RWPE1 (cell line): ENCODE measurements at regions not wholly inside any gene's neighbourhood (a gene's known extent, or its start where the extent isn't known, plus 50 kb on each side); places are given as distances from the start of the nearest gene placed in this dataset.

Experiments used
- CTCF ChIA-PET: fragments of 350-600 bp; sonication (Branson Sonifier 250); formaldehyde crosslinking; extraction: SDS; loops from one replicate; lab custom pipeline; 2021; lab: Yijun Ruan, JAX
- POLR2A ChIA-PET: fragments of 400-600 bp; formaldehyde crosslinking; extraction: SDS; loops from one replicate; lab custom pipeline; 2020; ENCODE audit warnings: antibody characterized with exemption; ENCODE audit not compliant: low non-redundant PET; lab: Yijun Ruan, JAX
- DNase-seq: peaks from one replicate; pipeline ENCODE4 v3.0.0; 2012; ENCODE audit warnings: low spot score
- H3K27ac ChIP-seq: fragments of 450-650 bp; 2 replicates; pipeline ENCODE4 v1.5.1; 2017
- TF ChIP-seq, protein P1 (sequence below): fragments of 450-650 bp; conservative IDR thresholded peaks from 2 replicates; pipeline ENCODE4 v1.5.1; 2017; ENCODE audit warnings: low read depth, mild to moderate bottlenecking

DNA sequence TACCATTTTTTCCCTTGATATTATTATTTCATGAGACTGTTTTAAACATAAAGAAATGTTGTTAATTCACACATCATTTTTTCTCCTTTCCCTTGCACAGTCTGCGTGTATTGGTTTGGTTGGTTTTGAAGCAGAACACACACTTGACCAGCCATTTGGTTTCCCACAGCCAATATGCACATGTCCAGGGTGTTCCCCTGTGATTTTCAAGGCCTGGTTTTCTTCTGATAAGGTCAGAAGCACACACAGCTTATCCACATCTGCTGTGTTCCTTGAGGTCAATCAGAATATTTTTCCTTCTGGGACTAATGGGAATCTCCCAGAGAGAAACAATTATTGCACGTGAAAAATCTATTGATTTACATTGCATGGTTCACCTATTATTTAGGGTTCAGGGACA lies 103.2 kb upstream of the EFEMP1 start:
- POLR2A ChIA-PET: no interaction called here
- no peak overlapping the region for H3K27ac ChIP-seq
- TF ChIP-seq, protein P1, sequence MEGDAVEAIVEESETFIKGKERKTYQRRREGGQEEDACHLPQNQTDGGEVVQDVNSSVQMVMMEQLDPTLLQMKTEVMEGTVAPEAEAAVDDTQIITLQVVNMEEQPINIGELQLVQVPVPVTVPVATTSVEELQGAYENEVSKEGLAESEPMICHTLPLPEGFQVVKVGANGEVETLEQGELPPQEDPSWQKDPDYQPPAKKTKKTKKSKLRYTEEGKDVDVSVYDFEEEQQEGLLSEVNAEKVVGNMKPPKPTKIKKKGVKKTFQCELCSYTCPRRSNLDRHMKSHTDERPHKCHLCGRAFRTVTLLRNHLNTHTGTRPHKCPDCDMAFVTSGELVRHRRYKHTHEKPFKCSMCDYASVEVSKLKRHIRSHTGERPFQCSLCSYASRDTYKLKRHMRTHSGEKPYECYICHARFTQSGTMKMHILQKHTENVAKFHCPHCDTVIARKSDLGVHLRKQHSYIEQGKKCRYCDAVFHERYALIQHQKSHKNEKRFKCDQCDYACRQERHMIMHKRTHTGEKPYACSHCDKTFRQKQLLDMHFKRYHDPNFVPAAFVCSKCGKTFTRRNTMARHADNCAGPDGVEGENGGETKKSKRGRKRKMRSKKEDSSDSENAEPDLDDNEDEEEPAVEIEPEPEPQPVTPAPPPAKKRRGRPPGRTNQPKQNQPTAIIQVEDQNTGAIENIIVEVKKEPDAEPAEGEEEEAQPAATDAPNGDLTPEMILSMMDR: no peak
- CTCF ChIA-PET: no interaction called here
- DNase-seq: no peak

DNA sequence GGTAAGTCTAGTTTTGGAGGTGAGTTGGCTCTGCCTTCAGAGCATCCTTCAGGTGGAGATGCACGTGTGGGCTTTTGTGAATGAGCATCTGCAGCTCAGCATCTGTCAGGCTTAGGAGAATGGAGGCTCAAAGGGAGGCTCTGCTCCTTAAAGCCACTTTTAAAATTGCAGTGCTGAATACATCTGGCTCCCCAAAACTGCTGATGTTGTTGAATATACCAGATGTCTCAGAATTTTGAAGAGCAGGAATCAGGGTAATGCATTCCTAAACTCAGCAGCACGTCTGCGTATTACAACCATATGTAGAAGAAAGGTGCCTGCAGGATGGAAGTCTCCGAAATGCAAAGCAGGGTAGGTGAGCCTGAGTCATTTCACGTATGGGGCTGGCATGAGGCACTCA lies 106.5 kb upstream of the EFEMP1 start:
- no peak overlapping the region for H3K27ac ChIP-seq
- POLR2A ChIA-PET: no interaction called here
- DNase-seq: no peak
- CTCF ChIA-PET: interaction anchor here (1.3 kb wide), 1 partner anchor 153 kb away, joined by 5 read pairs; the partner anchor contains the start of gene CCDC85A
- TF ChIP-seq, protein P1: no peak

DNA sequence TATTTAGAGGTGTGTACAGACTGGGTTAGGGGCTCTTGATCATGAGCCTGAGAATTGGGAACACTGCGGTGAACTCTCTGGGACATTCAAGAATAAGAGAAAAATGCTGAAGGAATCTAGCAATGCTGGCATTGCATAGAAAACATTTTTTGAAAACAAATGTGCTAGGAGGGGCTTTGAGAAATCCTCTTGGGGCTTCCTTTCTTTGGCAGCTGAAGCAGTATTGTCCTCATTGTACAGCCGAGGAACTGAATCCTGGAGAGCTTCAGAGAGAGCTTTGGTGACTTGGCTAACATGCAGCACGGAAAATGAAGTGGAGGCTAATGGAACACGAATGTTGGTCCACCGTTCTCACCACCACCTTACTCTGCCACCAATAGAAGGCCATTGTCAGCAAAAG lies 107.3 kb upstream of the EFEMP1 start:
- H3K27ac ChIP-seq: no peak overlapping the region
- CTCF ChIA-PET: interaction anchor here (1.3 kb wide), 1 partner anchor 153 kb away, joined by 5 read pairs; the partner anchor contains the start of gene CCDC85A
- POLR2A ChIA-PET: no interaction called here
- no peak for DNase-seq
- TF ChIP-seq, protein P1: no peak

DNA sequence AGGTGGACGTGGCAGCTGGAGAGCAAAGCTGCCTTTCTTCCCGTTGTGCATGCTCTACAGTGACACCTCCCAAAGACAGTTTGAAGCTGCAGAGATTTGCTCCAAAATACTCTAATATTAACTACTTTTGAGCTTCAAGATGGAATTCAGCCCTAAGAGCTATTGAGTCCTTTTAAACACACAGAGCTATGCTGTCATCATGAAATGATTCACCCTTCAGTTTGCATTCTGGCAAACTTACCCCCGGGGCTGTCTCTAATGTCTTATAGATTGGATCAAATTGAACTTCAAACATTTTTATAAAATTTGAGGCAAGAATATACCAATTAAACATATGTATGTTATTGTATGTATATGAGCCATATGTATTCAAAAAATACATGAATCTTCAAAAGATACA lies 110.7 kb upstream of the EFEMP1 start:
- H3K27ac ChIP-seq: no peak overlapping the region
- ChIA-PET CTCF (interaction anchor here (0.6 kb wide), 1 partner anchor 1056 kb away, joined by 3 read pairs; no protein-coding TSS in a partner anchor), POLR2A (no interaction called here)
- TF ChIP-seq, protein P1: no peak
- DNase-seq: peak; percentile 27

DNA sequence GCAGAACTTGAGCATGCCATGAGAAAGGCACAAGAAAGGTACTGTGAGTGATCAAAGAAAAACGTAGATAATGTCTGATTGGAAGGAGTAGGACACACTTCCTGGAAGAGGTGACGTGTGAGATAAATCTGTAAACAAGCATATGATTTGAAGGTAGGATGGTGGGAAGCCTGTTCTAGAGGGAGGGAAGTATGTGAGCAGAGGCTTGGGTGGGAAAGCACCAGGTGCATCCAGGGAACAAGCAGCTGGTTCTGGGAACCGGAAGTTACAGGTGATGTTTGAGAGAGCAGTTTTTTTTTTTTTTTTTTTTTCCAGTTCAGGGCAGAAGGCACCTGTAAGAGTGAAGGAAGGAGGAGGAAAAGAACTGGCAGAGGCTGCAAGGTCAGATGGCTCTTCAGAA lies 116.6 kb upstream of the EFEMP1 start:
- ChIA-PET POLR2A (no interaction called here), CTCF (no interaction called here)
- no peak for DNase-seq

DNA sequence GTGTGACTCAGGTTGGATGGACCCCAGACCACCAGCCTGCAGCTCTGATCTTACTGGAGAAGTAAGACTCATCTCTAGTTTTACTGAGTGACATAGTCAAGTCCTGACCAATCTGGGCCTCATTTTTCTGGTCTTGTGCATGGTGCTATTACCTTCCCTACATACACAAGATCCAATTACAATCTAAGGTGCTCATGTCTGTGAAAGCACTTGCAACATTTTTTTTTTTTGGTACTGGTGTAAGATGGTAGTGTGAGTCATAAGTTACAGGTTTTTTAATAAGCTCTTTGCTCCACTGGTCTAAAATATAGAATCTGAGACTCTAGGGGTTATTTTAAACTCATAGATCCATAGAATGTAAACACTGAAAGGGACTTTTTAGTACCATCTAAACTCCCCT lies 117.3 kb upstream of the EFEMP1 start:
- DNase-seq: no peak
- no peak overlapping the region for H3K27ac ChIP-seq
- POLR2A ChIA-PET: no interaction called here
- CTCF ChIA-PET: no interaction called here
- TF ChIP-seq, protein P1: no peak

More for the DNA sequence above, 116.6 kb upstream of the EFEMP1 start:
- TF ChIP-seq, protein P1: no peak
- no peak overlapping the region for H3K27ac ChIP-seq

DNA sequence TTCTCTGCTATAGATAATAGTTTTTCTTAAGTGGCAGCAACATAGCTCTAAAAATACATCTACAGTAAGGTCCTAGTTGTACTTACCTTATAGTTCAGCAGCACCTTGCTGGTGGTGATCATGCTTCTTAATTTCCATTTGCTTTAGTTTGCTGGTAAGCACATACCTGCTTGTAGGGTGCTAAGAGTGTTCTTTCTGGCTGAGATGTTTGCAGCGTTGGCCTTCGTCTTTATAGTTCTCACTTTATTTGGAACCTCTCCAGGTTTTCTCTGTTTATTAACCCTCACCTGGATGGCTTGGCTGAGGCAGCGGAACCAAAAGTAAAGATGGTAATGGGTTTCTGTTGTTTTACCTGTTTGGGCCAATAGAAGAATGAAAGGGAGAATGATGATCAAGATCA lies 123.6 kb upstream of the EFEMP1 start:
- no peak for DNase-seq
- POLR2A ChIA-PET: no interaction called here
- TF ChIP-seq, protein P1: no peak
- H3K27ac ChIP-seq: no peak overlapping the region
- CTCF ChIA-PET: no interaction called here
